Midbrain (tissue), 1 donor: ENCODE measurements at regions not wholly inside any gene's neighbourhood (a gene's known extent, or its start where the extent isn't known, plus 50 kb on each side); places are given as distances from the start of the nearest gene placed in this dataset.
"Not testable (repeated sequence)": the region's sequence is repeated elsewhere in the genome, so short reads cannot be mapped to it uniquely, and the experiment has no call there.

Experiments used
- DNase-seq: peaks from one replicate; lab custom pipeline; 2025; lab: John Stamatoyannopoulos, UW

DNA sequence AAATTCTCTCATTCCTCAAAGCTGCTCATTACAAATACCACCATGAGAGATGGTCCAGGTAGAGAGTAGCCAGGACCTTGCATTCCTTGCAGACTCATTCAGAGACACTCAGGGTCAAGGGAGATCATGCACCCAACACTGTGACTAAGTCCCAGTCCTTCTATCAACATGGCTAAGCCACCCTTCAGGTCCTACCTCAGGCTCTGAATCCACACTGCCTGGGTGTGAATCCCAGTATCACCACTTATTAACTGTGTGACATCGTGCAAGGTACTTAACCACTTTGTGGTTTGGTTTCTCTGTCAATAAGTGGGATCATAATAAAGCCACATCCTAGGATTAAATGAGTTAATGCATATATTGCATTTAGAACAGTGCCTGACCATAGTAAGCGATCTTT, 124.1 kb upstream of the NEIL3 start:
- DNase-seq = no peak

GRCh38 chr4:177187371-177187770, 122.3 kb upstream of the NEIL3 start:
- DNase-seq = no peak

GRCh38 chr4:177190995-177191580, 118.6 kb upstream of the NEIL3 start:
- no peak for DNase-seq

DNA sequence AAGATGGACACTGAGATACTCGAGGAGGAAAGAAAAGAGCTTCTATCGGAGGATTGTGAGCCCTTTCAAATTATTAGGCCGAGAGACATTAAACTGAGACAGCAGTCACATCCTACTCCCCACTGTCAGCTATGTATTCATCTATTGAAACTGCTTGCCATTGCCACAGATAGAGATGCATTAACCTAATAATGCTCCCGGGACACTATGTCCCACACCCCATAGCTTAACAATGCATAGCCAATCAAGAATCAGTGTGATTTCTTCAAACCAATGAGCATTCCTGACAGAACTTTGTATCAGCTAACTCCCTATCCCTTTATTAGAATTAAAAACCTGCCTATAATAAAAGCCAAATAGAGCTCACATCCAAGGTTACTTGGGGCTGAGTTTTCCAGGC, 118.1 kb upstream of the NEIL3 start:
- no peak for DNase-seq

- no peak for DNase-seq
Measured at GRCh38 chr4:177191991-177192390, 117.7 kb upstream of the NEIL3 start.

- not testable (repeated sequence) for DNase-seq
Measured at GRCh38 chr4:177193024-177193715, 116.5 kb upstream of the NEIL3 start.

GRCh38 chr4:177194906-177195305, 114.8 kb upstream of the NEIL3 start:
- no peak for DNase-seq

DNA sequence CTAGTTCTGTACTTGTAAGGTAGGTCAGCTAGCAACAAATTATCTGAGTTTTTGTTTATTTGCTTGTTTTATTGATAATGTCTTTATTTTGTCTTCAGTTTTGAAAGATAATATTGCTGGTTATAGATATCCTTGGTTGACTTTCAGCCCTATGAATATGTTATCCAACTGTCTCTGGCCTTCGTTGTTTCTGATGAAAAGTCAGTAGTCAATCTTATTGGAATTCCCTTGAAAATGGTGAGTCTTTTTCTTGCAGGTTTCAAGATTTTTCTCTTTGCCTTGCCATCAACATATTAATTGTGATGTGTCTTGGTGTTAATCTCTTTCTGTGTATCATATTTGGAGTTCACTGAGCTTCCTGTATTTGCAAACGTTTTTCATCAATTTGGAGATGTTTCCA, 113.1 kb upstream of the NEIL3 start:
- DNase-seq = no peak

GRCh38 chr4:177201614-177202013, 108.1 kb upstream of the NEIL3 start:
- DNase-seq = no peak

DNA sequence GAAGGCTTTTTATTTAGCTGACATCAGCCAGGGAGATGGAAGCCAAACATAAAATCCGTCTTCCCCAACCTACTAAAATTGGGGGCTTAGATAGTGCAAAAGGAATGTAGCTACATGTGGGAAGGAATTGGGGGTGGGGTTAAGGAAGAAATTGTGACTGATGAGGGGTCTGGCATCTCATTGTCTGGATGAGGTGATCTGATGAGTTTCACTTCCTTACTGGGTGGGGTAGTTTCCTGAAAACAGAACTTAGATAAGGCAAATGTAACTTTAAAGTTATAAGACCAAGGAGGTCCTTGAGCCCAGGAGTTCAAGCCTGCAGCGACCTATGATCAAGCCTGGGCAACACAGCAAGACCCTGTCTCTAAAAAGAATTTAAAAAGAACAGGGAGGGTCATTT, 105.5 kb upstream of the NEIL3 start:
- no peak for DNase-seq

- no peak for DNase-seq
Measured at GRCh38 chr4:177214935-177215334, 94.7 kb upstream of the NEIL3 start.

- DNase-seq = no peak
Measured at GRCh38 chr4:177220376-177220775, 89.3 kb upstream of the NEIL3 start.

GRCh38 chr4:177222781-177223180, 86.9 kb upstream of the NEIL3 start:
- no peak for DNase-seq

- DNase-seq = no peak
Measured at GRCh38 chr4:177225605-177226004, 84.1 kb upstream of the NEIL3 start.

GRCh38 chr4:177227636-177228035, 82.0 kb upstream of the NEIL3 start:
- DNase-seq = no peak

DNA sequence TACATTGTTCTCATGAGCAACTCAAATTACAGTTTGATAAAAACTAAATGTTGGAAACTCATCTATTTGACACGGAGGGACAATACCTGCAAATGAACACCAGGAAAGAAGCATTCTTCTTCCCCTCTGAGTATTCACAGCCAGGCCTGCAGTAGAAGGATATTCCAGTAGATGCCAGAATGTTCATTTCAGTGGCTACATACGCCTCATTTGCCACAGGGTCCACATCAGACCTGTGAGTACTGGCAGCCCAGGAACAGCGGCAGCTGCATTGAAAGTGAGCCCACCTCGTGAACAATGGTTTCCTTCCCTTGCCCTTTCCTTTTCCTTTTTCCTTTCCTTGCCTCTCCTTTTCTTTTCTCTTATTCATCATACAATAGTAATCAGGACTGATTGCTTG, 81.1 kb upstream of the NEIL3 start:
- no peak for DNase-seq

DNA sequence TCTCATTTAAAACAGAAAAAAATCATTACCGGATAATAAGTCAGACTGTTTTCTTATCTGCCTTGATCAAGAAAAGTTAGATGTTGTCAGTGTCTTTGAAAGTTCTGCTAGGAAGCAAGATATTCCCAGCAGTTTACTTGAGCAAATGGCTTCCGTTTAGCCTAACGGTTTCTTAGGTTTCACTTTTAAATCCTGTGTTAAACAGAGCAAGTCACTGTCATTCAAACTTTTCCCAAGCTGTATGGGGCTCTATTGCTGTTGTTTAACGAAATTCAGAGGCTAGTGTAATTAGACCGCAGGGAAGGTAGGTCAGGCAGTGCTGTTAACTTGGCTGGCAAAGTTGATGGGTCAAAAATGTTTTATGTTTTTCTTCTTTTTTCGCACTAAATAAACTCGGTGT, 80.3 kb upstream of the NEIL3 start:
- DNase-seq = no peak

- no peak for DNase-seq
Measured at GRCh38 chr4:177232473-177232872, 77.2 kb upstream of the NEIL3 start.

DNA sequence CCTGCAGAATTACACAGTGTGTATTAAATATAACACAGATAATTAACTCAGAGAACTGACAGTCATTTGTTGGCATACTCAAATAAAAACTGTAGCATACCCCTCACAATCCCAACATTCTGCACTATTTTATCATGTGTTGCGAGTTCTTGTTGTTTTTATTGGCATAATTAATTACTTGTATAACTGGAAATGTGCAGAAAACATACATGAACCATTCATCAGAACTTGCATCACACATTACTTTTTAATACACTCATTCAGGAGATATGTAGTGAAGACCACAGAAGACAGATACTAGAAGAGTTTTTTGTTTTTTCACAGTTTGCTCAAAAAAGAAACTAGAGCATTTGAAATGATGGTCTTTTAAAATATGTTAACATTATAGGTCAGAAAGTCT, 74.6 kb upstream of the NEIL3 start:
- DNase-seq = no peak

GRCh38 chr4:177236886-177237285, 72.8 kb upstream of the NEIL3 start:
- no peak for DNase-seq

- no peak for DNase-seq
Measured at GRCh38 chr4:177237291-177237690, 72.4 kb upstream of the NEIL3 start.

DNA sequence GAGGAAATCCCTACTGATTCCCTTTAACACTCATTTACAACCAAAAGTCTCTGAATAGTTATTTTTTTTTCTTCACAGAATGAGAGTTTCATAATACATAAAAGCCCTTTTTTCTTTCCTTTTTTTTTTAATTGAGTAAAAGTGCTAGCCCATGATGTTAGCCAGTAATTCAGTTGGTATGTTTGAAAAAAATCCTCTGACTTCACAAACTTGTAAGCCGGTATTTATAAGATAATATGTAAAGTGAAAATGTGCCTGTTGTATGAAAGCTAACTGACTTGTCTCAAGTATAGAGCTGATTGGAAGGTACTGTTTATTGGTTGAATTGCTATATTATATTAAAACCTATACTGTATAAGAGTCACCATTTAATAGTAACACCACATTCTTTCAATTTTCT, 70.2 kb upstream of the NEIL3 start:
- no peak for DNase-seq

GRCh38 chr4:177239878-177240277, 69.8 kb upstream of the NEIL3 start:
- DNase-seq = no peak

DNA sequence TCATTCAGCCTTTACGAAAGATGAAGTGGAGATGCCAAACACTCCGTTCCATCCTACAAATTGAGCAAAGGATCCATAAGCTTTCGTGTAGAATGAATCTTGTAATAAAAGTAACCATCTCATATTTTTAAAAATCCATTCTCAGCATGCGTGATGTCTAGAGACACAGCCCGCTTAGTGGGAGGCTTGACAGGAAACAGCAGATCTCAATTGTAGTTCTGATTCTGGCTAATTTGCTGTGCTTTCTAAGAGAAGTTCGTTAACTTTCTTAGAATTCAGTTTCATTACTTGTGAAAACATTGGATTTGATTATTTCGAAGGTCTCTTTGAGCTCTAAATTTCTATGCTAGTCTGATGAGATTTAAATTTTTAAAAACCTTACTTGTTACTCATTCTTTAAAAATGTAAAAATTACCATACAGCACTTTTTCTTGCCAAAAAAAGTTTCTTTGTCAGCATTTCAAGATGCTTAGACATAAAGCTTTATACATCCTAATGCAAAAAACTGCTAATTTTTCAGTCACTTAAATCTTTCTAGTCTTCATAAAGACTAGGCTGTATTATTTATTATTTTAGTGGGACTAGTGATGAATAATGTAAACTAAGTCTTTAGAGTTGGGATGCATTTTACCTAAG, 66.9 kb upstream of the NEIL3 start:
- no peak for DNase-seq
